GM18498 (cell line): ENCODE measurements at regions not wholly inside any gene's neighbourhood (a gene's known extent, or its start where the extent isn't known, plus 50 kb on each side); places are given as distances from the start of the nearest gene placed in this dataset.
A peak's percentile ranks its signal among the peaks of the same experiment; 100 is the strongest.
"Not testable (repeated sequence)": the region's sequence is repeated elsewhere in the genome, so short reads cannot be mapped to it uniquely, and the experiment has no call there.

Source experiments
- ATAC-seq: cut with Tn5 transposase; IDR thresholded peaks from one replicate; pipeline ENCODE4 v1.9.1; 2021; ENCODE audit warnings: mild to moderate bottlenecking, moderate library complexity; ENCODE audit not compliant: unreplicated experiment

DNA sequence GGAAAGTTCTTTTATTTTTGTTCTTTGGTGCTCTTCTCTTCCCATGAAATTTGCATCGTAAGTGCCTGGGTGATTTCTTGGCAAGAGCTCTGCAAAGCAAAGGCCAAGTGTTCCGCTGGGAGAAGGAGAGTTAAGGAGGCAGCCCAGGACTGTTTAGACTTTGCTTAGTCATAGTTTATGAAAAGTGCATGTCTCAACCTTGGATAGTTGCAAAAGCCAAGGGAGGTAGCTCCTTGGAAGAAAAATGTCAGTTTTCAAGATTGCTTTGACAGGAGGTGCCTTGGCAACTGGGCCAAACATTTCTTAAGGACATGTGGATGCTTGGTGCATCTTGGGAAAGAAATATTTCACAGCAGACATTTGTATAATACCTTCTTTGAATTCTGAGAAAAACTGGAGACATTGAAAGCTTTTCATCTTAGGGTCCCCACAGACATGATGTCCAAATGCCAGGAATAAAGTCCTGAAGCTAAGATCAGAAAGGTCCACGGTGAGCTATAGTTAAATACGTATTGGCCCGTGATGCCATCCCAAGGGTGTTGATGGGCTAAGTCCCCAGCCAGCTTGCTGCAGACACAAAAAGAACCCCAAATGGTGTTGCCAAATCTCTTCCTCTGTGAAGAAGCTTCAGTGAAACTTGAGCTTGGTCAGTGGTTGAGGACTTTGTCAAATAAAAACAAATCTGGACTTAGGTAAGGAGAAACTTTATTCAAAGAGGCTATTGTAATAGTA is 96.3 kb upstream of the THUMPD2 start:
- ATAC-seq = no peak

GRCh38 chr2:39874236-39874635 is 95.2 kb upstream of the THUMPD2 start:
- no peak for ATAC-seq

DNA sequence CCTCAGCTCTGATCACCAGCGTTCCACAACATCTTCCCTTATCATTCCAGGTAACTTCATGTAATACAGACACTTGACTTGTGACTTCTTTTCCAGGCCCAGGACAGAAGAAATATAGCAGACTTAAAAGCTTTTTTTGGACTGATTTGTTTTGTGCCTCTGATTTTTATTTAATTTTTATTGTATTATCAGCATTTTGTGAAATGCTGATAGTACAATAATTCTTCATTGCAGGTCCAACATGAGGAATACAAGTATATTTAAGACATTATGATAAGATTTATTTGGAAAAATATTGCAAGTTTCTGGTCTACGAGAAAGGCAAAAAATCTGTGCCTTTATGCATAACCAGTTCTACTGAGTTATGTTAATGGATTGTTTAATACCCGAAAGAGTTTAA is 94.5 kb upstream of the THUMPD2 start:
- ATAC-seq = no peak

- ATAC-seq = no peak
Measured at GRCh38 chr2:39872748-39873147, 93.7 kb upstream of the THUMPD2 start.

DNA sequence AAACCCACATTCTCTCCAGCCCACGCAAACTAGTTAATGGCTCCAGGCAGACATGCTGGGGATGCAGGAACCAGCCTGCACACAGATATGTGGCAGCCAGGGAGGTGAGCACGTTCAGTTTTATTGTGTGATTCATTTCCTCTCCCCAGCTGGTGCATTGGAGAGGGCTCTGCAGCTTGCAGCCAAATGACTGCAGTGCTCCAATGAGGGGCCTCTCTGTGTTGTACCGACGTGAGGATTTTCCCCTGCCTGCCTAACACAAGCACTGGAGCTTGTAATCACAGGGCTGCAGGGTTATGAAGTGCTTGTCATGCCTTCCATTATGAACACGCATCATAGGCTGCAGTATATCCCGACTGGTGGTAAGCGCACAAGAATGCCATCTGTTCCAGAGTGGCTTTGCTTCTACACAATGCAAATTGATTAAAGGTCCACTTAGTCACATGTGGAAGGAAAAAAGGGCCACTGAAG is 92.3 kb upstream of the THUMPD2 start:
- no peak for ATAC-seq

- ATAC-seq = no peak
Measured at GRCh38 chr2:39870871-39871270, 91.8 kb upstream of the THUMPD2 start.

- ATAC-seq = no peak
Measured at GRCh38 chr2:39867268-39867667, 88.2 kb upstream of the THUMPD2 start.

DNA sequence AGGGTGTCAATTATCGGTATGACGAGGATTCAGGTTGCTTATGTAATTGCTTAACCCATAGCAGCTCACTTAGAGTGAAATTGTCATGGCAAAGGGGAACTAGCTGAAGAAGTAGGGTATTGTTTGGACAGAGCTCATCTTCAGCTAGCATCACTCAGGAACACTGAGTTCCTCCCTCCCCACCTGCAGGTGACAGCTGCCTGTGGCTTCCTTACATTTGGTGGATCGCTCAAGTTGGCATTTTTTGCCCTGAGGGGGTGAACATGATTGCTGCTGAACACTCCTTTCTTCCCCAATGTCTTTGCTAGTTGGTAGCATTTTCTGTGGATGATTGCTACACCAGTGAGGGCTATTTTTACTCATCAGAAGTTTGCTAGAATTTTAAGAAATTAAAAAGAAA is 86.7 kb upstream of the THUMPD2 start:
- ATAC-seq = no peak

GRCh38 chr2:39863672-39864071 is 84.6 kb upstream of the THUMPD2 start:
- ATAC-seq = not testable (repeated sequence)

DNA sequence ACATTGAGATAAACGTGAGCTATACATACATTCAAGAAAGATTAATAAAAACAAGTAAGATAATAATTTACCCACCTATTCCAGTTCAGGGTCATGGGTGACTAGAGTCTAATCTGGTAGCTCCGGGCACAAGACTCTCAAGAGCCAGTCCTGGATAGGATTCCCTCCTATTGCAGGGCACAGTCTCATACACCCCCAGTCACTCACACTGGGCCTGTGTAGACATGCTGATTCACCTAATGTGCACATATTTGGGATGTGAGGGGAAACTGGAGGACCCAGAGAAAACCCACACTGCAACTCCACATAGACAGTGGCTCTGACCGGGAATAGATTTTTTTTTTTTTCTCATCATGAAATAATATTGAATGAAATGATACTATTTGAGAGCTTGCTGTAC is 81.5 kb upstream of the THUMPD2 start:
- no peak for ATAC-seq

DNA sequence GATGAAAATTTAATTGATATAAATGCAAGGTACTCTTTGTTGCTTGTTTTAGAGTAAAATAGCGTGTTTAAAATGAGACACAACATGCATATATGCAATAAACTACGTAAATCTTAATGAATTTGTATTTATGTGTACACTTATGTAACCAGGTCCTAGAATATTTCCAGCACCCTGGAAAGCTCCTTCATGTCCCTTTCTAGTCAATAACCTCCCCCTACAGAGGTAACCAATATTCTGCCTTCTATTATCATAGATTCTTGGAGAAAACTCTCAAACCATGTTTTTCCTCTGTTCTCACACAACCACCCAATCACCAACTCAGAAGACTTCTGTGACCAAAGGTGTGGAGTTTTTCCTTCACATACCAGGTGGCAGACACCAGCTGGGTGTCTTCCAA is 79.6 kb upstream of the THUMPD2 start:
- ATAC-seq = no peak

DNA sequence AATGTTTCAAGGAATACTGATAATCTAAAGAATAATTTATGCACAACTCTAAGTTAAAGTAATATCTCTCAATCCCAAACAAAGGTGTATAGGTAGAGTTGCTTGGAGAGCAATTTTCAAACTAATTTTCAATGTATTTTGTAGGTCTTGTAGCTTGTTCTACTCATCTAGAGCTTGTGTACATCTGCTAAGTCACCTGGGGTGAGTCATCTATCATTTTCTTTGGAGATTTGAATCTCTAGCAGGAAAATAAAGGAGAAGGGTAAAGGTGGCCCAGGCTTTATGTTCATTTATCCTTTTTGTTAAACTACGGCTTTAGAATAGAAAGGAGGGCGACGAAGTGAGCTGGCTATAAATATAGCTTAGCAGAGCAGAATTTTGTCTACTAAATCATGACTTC is 76.8 kb upstream of the THUMPD2 start:
- no peak for ATAC-seq

- ATAC-seq = no peak
Measured at GRCh38 chr2:39854771-39855170, 75.7 kb upstream of the THUMPD2 start.

GRCh38 chr2:39852831-39853230 is 73.8 kb upstream of the THUMPD2 start:
- ATAC-seq = no peak

DNA sequence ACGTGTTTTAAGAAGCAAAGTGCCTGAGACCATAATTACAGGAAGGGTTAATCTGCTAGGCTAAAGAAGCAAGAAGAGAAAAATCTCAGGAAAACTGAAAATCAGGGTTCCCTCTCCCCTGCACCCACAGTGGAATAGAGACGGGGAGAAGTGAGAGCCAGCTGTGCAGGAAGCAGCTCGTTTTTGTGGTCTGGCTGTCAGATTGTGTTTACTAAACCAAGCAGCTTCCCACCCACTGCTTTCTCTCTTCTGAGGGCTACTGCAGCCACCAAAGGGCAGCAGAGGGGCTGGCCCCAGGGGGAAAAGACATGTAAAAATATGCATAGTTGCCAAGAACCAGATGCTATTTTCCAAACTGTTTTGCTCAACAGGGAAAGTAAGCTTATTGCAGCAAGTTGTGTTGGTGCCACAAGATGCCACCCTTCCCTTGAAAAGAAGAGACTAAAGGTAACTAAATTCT is 72.6 kb upstream of the THUMPD2 start:
- ATAC-seq = peak; percentile 86

- peak; percentile 11 for ATAC-seq
Measured at GRCh38 chr2:39851251-39851650, 72.2 kb upstream of the THUMPD2 start.

DNA sequence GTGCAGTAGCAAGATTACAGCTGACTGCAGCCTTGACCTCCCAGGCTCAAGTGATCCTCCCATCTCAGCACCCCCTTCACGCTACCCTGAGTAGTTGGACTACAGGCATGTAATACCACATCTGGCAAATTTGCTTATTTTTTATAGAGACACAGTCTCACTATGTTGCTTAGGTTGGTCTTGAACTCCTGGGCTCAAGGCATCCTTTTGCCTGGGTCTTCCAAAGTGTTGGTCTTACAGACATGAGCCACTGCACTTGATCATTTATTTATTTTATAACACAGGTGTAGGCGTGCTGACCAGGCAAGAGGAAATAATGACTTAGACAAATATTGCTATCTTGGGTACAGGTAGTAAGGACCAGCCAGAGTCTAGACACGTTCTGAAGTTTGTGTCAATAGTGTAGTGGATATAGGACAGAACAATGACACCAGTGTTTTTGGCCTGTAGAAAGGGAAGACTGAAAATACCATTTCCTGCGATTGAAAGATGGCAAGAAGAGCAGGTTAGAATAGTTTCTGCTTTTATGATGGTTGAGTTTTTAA is 71.0 kb upstream of the THUMPD2 start:
- no peak for ATAC-seq

DNA sequence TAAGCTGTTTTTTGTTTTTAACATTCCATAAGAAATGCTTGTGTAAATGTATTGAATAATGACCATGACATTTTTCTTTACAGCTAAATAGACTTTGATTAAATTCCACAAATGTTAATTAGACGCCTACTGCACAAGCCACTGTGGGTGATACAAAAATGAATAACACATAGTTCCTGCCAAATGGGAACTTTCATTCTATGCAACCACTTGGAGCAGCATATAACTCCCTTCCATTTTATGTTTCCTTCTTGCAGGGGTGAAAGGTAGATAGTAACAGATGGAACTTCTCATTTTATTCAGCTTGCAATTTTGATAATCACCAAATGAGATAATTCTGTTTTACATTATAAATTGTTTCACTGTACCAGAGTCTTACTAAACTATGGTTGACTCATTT is 70.0 kb upstream of the THUMPD2 start:
- ATAC-seq = no peak

DNA sequence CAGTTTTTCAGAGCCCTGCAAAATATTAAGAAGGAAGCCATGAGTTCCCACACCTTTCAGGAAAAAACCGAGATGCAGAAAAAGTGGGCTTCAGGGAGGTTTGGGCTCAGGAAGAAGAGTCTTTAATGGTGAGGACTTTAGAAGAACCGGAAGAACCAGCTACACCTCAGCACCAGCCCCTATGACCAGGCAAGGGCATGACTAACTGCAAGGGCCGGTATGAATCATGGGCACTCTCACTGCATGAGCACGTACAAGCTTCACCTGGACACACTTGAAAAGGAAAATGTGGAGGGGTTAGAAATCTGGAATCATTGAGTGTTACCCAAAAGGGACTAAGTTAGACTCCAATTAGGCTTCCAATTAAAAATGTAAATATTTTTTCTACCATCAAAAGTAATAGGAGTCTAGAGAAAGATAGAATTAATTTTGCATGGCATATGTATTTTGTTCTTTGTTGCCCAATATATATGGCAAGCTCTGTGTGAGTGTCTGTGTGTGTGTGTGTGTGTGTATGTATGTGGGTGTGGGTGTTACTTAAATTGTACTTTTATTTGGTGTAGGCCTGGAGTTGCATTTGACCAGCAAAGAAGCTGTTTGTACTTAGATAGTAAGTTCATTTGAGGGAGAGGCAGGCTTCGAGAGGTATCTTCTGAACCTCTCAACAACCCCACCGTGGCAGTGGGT is 66.5 kb upstream of the THUMPD2 start:
- no peak for ATAC-seq

GRCh38 chr2:39839261-39839848 is 60.3 kb upstream of the THUMPD2 start:
- ATAC-seq = peak; percentile 56

GRCh38 chr2:39838589-39838988 is 59.5 kb upstream of the THUMPD2 start:
- ATAC-seq = no peak
